Testis (tissue), 2 donors: ENCODE measurements at regions not wholly inside any gene's neighbourhood (a gene's known extent, or its start where the extent isn't known, plus 50 kb on each side); places are given as distances from the start of the nearest gene placed in this dataset.

Source experiments
- POLR2A ChIP-seq: fragments of 450-650 bp; IDR thresholded peaks from one replicate; pipeline ENCODE4 v1.6.1; 2017; ENCODE audit warnings: antibody characterized with exemption, mild to moderate bottlenecking, moderate library complexity
- TF ChIP-seq, protein P1 (sequence below), 3 experiments: fragments of 450-650 bp in 2 of 3; fragments of 200-600 bp in 1 of 3; sonication (generic) in 1 of 3; IDR thresholded peaks; one replicate each; pipeline ENCODE4 v1.5.1; 2016 to 2019; ENCODE audit warnings: antibody characterized with exemption in 3 of 3, mild to moderate bottlenecking in 2 of 3, moderate library complexity in 1 of 3

DNA sequence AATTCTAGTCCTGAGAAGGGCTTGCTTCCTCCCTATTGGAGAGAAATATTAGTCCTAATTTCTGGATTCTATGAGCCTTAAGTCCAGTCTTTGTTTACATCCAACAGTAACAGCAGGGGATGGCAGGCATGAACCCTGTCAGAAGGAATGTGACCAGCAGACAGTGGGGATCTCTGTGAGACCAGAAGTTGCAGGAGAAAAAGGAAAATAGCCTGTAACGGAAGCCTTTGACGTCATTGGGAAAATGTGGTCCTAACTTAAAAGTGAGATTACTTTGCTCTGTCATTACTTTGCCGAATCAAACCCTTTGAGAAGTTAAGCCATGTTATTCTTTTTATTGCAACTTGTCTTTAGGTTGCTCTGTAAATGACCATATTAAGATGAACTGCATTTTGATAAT lies 218.2 kb upstream of the PRICKLE1 start:
- TF ChIP-seq, protein P1, sequence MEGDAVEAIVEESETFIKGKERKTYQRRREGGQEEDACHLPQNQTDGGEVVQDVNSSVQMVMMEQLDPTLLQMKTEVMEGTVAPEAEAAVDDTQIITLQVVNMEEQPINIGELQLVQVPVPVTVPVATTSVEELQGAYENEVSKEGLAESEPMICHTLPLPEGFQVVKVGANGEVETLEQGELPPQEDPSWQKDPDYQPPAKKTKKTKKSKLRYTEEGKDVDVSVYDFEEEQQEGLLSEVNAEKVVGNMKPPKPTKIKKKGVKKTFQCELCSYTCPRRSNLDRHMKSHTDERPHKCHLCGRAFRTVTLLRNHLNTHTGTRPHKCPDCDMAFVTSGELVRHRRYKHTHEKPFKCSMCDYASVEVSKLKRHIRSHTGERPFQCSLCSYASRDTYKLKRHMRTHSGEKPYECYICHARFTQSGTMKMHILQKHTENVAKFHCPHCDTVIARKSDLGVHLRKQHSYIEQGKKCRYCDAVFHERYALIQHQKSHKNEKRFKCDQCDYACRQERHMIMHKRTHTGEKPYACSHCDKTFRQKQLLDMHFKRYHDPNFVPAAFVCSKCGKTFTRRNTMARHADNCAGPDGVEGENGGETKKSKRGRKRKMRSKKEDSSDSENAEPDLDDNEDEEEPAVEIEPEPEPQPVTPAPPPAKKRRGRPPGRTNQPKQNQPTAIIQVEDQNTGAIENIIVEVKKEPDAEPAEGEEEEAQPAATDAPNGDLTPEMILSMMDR (IDR thresholded peaks at IDR 0.05) = no peak
- TF ChIP-seq POLR2A = no peak
